GM23338 (cell line): ENCODE measurements at regions not wholly inside any gene's neighbourhood (a gene's known extent, or its start where the extent isn't known, plus 50 kb on each side); places are given as distances from the start of the nearest gene placed in this dataset.

Experiments used
- ATAC-seq: fragments of 200-7000 bp; cut with Tn5 transposase; 3 replicates; pipeline ENCODE4 v1.9.1; 2020
- DNase-seq: peaks from one replicate; pipeline ENCODE4 v3.0.0-alpha.2; 2015; ENCODE audit warnings: low spot score
- H2AFZ ChIP-seq: fragments of 200-600 bp; sonication (generic); 2 replicates; pipeline ENCODE4 v1.8.0; 2016; ENCODE audit warnings: antibody characterized with exemption, mild to moderate bottlenecking, moderate library complexity
- H3F3A ChIP-seq: fragments of 200-600 bp; sonication (generic); replicated peaks from 2 replicates; pipeline ENCODE4 v1.8.0; 2017; ENCODE audit warnings: antibody characterized with exemption, mixed run types, low read depth
- H3K27ac ChIP-seq: fragments of 200-600 bp; sonication (generic); 2 replicates; pipeline ENCODE4 v1.6.1; 2016; ENCODE audit warnings: low read depth
- H3K27me3 ChIP-seq: fragments of 200-600 bp; sonication (generic); 2 replicates; pipeline ENCODE4 v1.8.0; 2016; ENCODE audit warnings: mild to moderate bottlenecking, mixed run types, moderate library complexity; ENCODE audit not compliant: insufficient read depth
- H3K36me3 ChIP-seq: fragments of 200-600 bp; sonication (generic); 2 replicates; pipeline ENCODE4 v1.8.0; 2016; ENCODE audit warnings: mild to moderate bottlenecking; ENCODE audit not compliant: insufficient read depth
- H3K4me1 ChIP-seq: fragments of 200-600 bp; sonication (generic); 2 replicates; pipeline ENCODE4 v1.8.0; 2016; ENCODE audit warnings: mild to moderate bottlenecking, moderate library complexity; ENCODE audit not compliant: insufficient read depth
- H3K4me2 ChIP-seq: fragments of 200-600 bp; sonication (generic); 2 replicates; pipeline ENCODE4 v1.7.1; 2017; ENCODE audit warnings: mixed run types
- H3K4me3 ChIP-seq: fragments of 200-600 bp; sonication (generic); 2 replicates; pipeline ENCODE4 v1.6.1; 2016; ENCODE audit warnings: mixed run types
- H3K79me2 ChIP-seq: fragments of 200-600 bp; sonication (generic); replicated peaks from 2 replicates; pipeline ENCODE4 v1.8.0; 2017; ENCODE audit warnings: mild to moderate bottlenecking; ENCODE audit not compliant: insufficient read depth
- H3K9me2 ChIP-seq: fragments of 200-600 bp; sonication (generic); 2 replicates; pipeline ENCODE4 v1.8.0; 2017; ENCODE audit not compliant: insufficient read depth
- H4K20me1 ChIP-seq: fragments of 200-600 bp; sonication (generic); replicated peaks from 2 replicates; pipeline ENCODE4 v1.8.0; 2017; ENCODE audit warnings: mild to moderate bottlenecking; ENCODE audit not compliant: insufficient read depth
- H3K27ac Mint-ChIP-seq: 2 replicates; pipeline ENCODE4 v1.8.0; 2020; ENCODE audit warnings: inconsistent platforms, mild to moderate bottlenecking, moderate library complexity, mixed read lengths
- H3K27me3 Mint-ChIP-seq: 3 replicates; pipeline ENCODE4 v1.8.0; 2022; ENCODE audit warnings: low read depth, mild to moderate bottlenecking, moderate library complexity, mixed read lengths, inconsistent platforms; ENCODE audit not compliant: insufficient read depth, poor library complexity
- H3K36me3 Mint-ChIP-seq: 3 replicates; pipeline ENCODE4 v1.8.0; 2021; ENCODE audit warnings: low read depth, mild to moderate bottlenecking, inconsistent platforms, moderate library complexity, mixed read lengths
- H3K4me1 Mint-ChIP-seq: 3 replicates; pipeline ENCODE4 v1.8.0; 2020; ENCODE audit warnings: mild to moderate bottlenecking, inconsistent platforms, mixed read lengths
- H3K4me3 Mint-ChIP-seq: 3 replicates; pipeline ENCODE4 v1.8.0; 2021; ENCODE audit warnings: moderate library complexity, mild to moderate bottlenecking, inconsistent platforms, mixed read lengths
- H3K9me3 Mint-ChIP-seq: 3 replicates; pipeline ENCODE4 v1.8.0; 2020; ENCODE audit warnings: moderate library complexity, mild to moderate bottlenecking, inconsistent platforms, mixed read lengths
- CREB1 ChIP-seq: fragments of 250-450 bp; sonication (Bioruptor Pico); IDR thresholded peaks from 2 replicates; pipeline ENCODE4 v1.5.0; 2020; ENCODE audit warnings: low read depth, mild to moderate bottlenecking, moderate library complexity
- EZH2 ChIP-seq: fragments of 200-600 bp; sonication (generic); IDR thresholded peaks from one replicate; pipeline ENCODE4 v1.8.0; 2017; ENCODE audit warnings: antibody characterized with exemption, mild to moderate bottlenecking, low read depth; ENCODE audit not compliant: unreplicated experiment
- EZH2phosphoT487 ChIP-seq: fragments of 200-600 bp; sonication (generic); IDR thresholded peaks from one replicate; pipeline ENCODE4 v1.8.1; 2018; ENCODE audit warnings: antibody characterized with exemption; ENCODE audit not compliant: unreplicated experiment
- JUNB ChIP-seq: IDR thresholded peaks from one replicate; pipeline ENCODE4 v1.6.1; 2016; ENCODE audit warnings: antibody characterized with exemption; ENCODE audit not compliant: unreplicated experiment
- NANOG ChIP-seq: IDR thresholded peaks from 2 replicates; pipeline ENCODE4 v1.6.1; 2016; ENCODE audit warnings: antibody characterized with exemption, borderline replicate concordance
- STAT1 ChIP-seq: IDR thresholded peaks from one replicate; pipeline ENCODE4 v1.6.1; 2016; ENCODE audit warnings: antibody characterized with exemption; ENCODE audit not compliant: unreplicated experiment
- ZNF114 ChIP-seq: fragments of 250-450 bp; sonication (Bioruptor Pico); IDR thresholded peaks from 2 replicates; pipeline ENCODE4 v1.5.0; 2020; ENCODE audit warnings: mild to moderate bottlenecking, moderate library complexity
- ZNF462 ChIP-seq: fragments of 250-450 bp; sonication (Bioruptor Pico); IDR thresholded peaks from 2 replicates; pipeline ENCODE4 v1.5.0; 2020; ENCODE audit warnings: mild to moderate bottlenecking, moderate library complexity

- TF ChIP-seq ZNF462 (no peak), CREB1 (CRISPR knock-in tag) (no peak), EZH2phosphoT487 (no peak), EZH2 (no peak), ZNF114 (CRISPR knock-in tag) (no peak), NANOG (no peak), JUNB (no peak)
These were observed 196.2 kb downstream of the DEPDC1B start (continued) for GRCh38 chr5:60503771-60504170.

- Histone ChIP-seq H2AFZ (no peak overlapping the region), H3K27ac (no peak overlapping the region)
- TF ChIP-seq CREB1 (CRISPR knock-in tag) (no peak), STAT1 (no peak), ZNF462 (no peak), EZH2 (no peak)
These were observed 202.1 kb downstream of the DEPDC1B start for GRCh38 chr5:60497706-60498500.

More at GRCh38 chr5:60497706-60498500, 202.1 kb downstream of the DEPDC1B start:
- no peaks in the 10 kb centered on the region for H3F3A ChIP-seq
- H3K36me3 ChIP-seq: no peaks in the 10 kb centered on the region
- H3K4me1 Mint-ChIP-seq: peaks cover 21% of the 10 kb centered on the region
- 0 out of 3 replicates have a peak, but pooled peaks cover 3% of the 10 kb centered on the region for H3K36me3 Mint-ChIP-seq
- H3K4me3 ChIP-seq: no peak overlapping the region
- no peaks in the 10 kb centered on the region for H3K27me3 Mint-ChIP-seq
- H3K9me2 ChIP-seq: no peaks in the 10 kb centered on the region
- H3K9me3 Mint-ChIP-seq: no peaks in the 10 kb centered on the region
- no peaks in the 10 kb centered on the region for H4K20me1 ChIP-seq
- no peak for DNase-seq
- H3K27me3 ChIP-seq: no peaks in the 10 kb centered on the region
- no peaks in the 10 kb centered on the region for H3K79me2 ChIP-seq
- H3K4me1 ChIP-seq: peaks cover 14% of the 10 kb centered on the region
- no peak for ATAC-seq
- H3K4me3 Mint-ChIP-seq: no peak overlapping the region
- no peak overlapping the region for H3K27ac Mint-ChIP-seq
- H3K4me2 ChIP-seq: no peak overlapping the region
